K562 (cell line): ENCODE measurements at regions not wholly inside any gene's neighbourhood (a gene's known extent, or its start where the extent isn't known, plus 50 kb on each side); places are given as distances from the start of the nearest gene placed in this dataset.

Experiments used
- ATAC-seq: fragments of 200-7000 bp; cut with Tn5 transposase; 3 replicates; pipeline ENCODE4 v1.9.1; 2020; ENCODE audit warnings: moderate library complexity
- BruUV-seq: library from RNA; stranded (reverse); fragments of 400-500 nt; replicated peaks from 2 replicates; lab custom pipeline; 2021; lab: Mats Ljungman, UMichigan
- CTCF ChIA-PET: fragments of 300-600 bp; formaldehyde crosslinking; extraction: SDS; loops from one replicate; lab custom pipeline; 2021; ENCODE audit warnings: low intra/inter-chr PET ratio; lab: Yijun Ruan, JAX
- POLR2A ChIA-PET: fragments of 300-600, 350-650 bp; sonication (Branson Sonifier 250); formaldehyde crosslinking; extraction: SDS; loops from one replicate; lab custom pipeline; 2021; ENCODE audit warnings: antibody characterized with exemption, inconsistent platforms; lab: Yijun Ruan, JAX
- DNase-seq, 4 experiments: peaks; one replicate each; pipeline versions ENCODE4 v3.0.0 to v3.0.0-alpha.2; 2011 to 2018; ENCODE audit warnings: low spot score in 3 of 4, mixed read lengths in 3 of 4; ENCODE audit errors: extremely low read depth in 1 of 4
- FAIRE-seq: peaks from 2 replicates; lab custom pipeline; 2011; peaks lifted over from hg19 to GRCh38; lab: Jason Lieb, UNC
- H2AFZ ChIP-seq: 2 replicates; pipeline ENCODE4 v1.6.0; 2011; ENCODE audit warnings: low read depth, low read length, control low read depth, inconsistent platforms
- H3K27ac ChIP-seq: fragments of 200-600 bp; 3 replicates; pipeline ENCODE4 v1.8.0; 2011; ENCODE audit warnings: low read depth, mild to moderate bottlenecking, control low read depth, inconsistent platforms, low read length, moderate library complexity, mixed read lengths; ENCODE audit errors: extremely low read depth
- H3K27me3 ChIP-seq, 2 experiments: fragments of 300-600 bp in 1 of 2; 2 replicates in 1 of 2; 3 replicates in 1 of 2; pipeline versions ENCODE4 v1.6.0 to v1.8.0; 2011; ENCODE audit warnings: inconsistent platforms in 2 of 2, low read length in 2 of 2, mild to moderate bottlenecking in 1 of 2, mixed read lengths in 1 of 2, moderate library complexity in 1 of 2; ENCODE audit not compliant: control insufficient read depth in 2 of 2, insufficient read depth in 2 of 2
- H3K36me3 ChIP-seq: fragments of 300-600 bp; 3 replicates; pipeline ENCODE4 v1.8.0; 2011; ENCODE audit warnings: mild to moderate bottlenecking, low read length, inconsistent platforms; ENCODE audit not compliant: control insufficient read depth, insufficient read depth
- H3K4me1 ChIP-seq, 2 experiments: fragments of 200-600 bp in 1 of 2; replicated peaks in 1 of 2; 2 replicates in 1 of 2; 3 replicates in 1 of 2; pipeline versions ENCODE4 v1.5.1 to v1.8.0; 2011; ENCODE audit warnings: inconsistent platforms in 2 of 2, low read length in 2 of 2, mild to moderate bottlenecking in 1 of 2, mixed read lengths in 1 of 2, moderate library complexity in 1 of 2; ENCODE audit not compliant: control insufficient read depth in 2 of 2, insufficient read depth in 2 of 2
- H3K4me2 ChIP-seq: 2 replicates; pipeline ENCODE4 v1.6.1; 2011; ENCODE audit warnings: low read length, control low read depth, inconsistent platforms, mixed read lengths; ENCODE audit not compliant: insufficient read depth
- H3K4me3 ChIP-seq: fragments of 200-600 bp; sonication (generic), shearing (Covaris generic); 2 replicates; pipeline ENCODE4 v1.5.1; 2016; ENCODE audit warnings: control low read depth, inconsistent platforms
- H3K79me2 ChIP-seq: fragments of 200-600 bp; 3 replicates; pipeline ENCODE4 v1.8.0; 2011; ENCODE audit warnings: low read length, inconsistent platforms; ENCODE audit not compliant: control insufficient read depth, insufficient read depth
- H3K9ac ChIP-seq, 2 experiments: 2 replicates each; pipeline versions ENCODE4 v1.6.0 to v1.6.1; 2011; ENCODE audit warnings: low read depth in 2 of 2, low read length in 2 of 2, control low read depth in 1 of 2, inconsistent platforms in 1 of 2, mild to moderate bottlenecking in 1 of 2, mixed read lengths in 1 of 2; ENCODE audit not compliant: insufficient read depth in 1 of 2
- H3K9me1 ChIP-seq: one replicate; pipeline ENCODE4 v1.6.0; 2011; ENCODE audit warnings: inconsistent platforms, mild to moderate bottlenecking, low read length, moderate library complexity; ENCODE audit not compliant: control insufficient read depth, insufficient read depth
- H3K9me3 ChIP-seq: replicated peaks from 2 replicates; pipeline ENCODE4 v1.5.1; 2011; ENCODE audit warnings: low read depth, low read length, inconsistent platforms; ENCODE audit not compliant: control insufficient read depth, insufficient read depth
- H4K20me1 ChIP-seq: replicated peaks from 2 replicates; pipeline ENCODE4 v1.6.1; 2011; ENCODE audit warnings: low read length, inconsistent platforms, mixed read lengths; ENCODE audit not compliant: control insufficient read depth, insufficient read depth
- HEY1 ChIP-seq: fragments of 250-450 bp; sonication (Bioruptor Pico); IDR thresholded peaks from 2 replicates; pipeline ENCODE4 v1.5.0; 2020; ENCODE audit warnings: mild to moderate bottlenecking, moderate library complexity, borderline replicate concordance
- TSC22D4 ChIP-seq: fragments of 450-650 bp; IDR thresholded peaks from 2 replicates; pipeline ENCODE4 v1.6.1; 2016; ENCODE audit warnings: missing genetic modification characterization, missing biosample characterization, control low read depth
- USF1 ChIP-seq: sonication (generic); formaldehyde crosslinking; IDR thresholded peaks from 2 replicates; pipeline ENCODE4 v1.9.0; 2022; ENCODE audit warnings: mild to moderate bottlenecking, missing genetic modification reagents
- ZNF445 ChIP-seq: fragments of 250-450 bp; sonication (Bioruptor Pico); IDR thresholded peaks from 2 replicates; pipeline ENCODE4 v1.4.0; 2020; ENCODE audit warnings: low read depth, mild to moderate bottlenecking, moderate library complexity
- WGBS: fragments of 100-300 bp; shearing (Covaris generic); methylation state at CpG from one replicate; pipeline ENCODE4 v1.1.6; 2016; ENCODE audit warnings: low coverage, mixed read lengths; ENCODE audit not compliant: insufficient coverage; ENCODE audit errors: missing lambda C conversion rate; 5-methylcytosine and 5-hydroxymethylcytosine counted together
- in situ Hi-C: fragments of 300-500 bp; cut with MboI; formaldehyde crosslinking; loops from 4 replicates; pipeline ENCODE4 v1.15.0; 2018; ENCODE audit warnings: inconsistent platforms, mixed read lengths
- intact Hi-C: fragments of 100-400 bp; cut with micrococcal nuclease; formaldehyde crosslinking; loops from 2 replicates; pipeline ENCODE4 v1.14.2; 2022
- TF ChIP-seq, protein P1 (sequence below): fragments of 450-650 bp; IDR thresholded peaks from 2 replicates; pipeline ENCODE4 v1.6.1; 2016; ENCODE audit warnings: mild to moderate bottlenecking

DNA sequence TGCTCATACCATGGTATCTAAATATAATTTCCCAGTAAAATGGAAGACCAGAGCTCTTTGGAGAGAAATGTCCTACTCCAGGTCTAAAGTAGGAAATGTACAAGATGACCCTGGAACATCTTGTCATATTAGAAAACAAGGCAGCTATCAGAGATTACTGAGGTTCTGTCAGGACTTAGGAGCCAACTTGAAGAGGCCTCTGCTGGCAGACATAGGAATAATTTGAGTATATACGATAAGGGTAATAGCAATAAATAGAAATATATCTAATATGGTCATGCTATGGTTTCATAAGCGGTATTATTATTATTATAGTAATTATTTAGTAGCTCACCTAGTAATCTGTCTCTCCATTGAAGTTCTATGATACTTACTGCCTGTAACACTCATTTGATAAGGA is 224.2 kb downstream of the SOX2 start:
- 0% methylated on average over 2 of the region's 2 CpGs for WGBS
- BruUV-seq = no TSS peak
- Histone ChIP-seq H3K4me3 (no peak overlapping the region), H3K27ac (no peak overlapping the region), H3K9me1 (no peaks in the 10 kb centered on the region), H4K20me1 (no peaks in the 10 kb centered on the region; the same call in 1 of the 2 replicates), H3K4me1 (no peaks in the 10 kb centered on the region)
- ChIA-PET POLR2A (no interaction called here), CTCF (no interaction called here)
- intact Hi-C loops = no loop called here
- TF ChIP-seq ZNF445 (CRISPR knock-in tag) (no peak), TSC22D4 (tag) (no peak), USF1 (CRISPR knock-in tag) (no peak), HEY1 (CRISPR knock-in tag) (no peak)
- TF ChIP-seq, protein P1, sequence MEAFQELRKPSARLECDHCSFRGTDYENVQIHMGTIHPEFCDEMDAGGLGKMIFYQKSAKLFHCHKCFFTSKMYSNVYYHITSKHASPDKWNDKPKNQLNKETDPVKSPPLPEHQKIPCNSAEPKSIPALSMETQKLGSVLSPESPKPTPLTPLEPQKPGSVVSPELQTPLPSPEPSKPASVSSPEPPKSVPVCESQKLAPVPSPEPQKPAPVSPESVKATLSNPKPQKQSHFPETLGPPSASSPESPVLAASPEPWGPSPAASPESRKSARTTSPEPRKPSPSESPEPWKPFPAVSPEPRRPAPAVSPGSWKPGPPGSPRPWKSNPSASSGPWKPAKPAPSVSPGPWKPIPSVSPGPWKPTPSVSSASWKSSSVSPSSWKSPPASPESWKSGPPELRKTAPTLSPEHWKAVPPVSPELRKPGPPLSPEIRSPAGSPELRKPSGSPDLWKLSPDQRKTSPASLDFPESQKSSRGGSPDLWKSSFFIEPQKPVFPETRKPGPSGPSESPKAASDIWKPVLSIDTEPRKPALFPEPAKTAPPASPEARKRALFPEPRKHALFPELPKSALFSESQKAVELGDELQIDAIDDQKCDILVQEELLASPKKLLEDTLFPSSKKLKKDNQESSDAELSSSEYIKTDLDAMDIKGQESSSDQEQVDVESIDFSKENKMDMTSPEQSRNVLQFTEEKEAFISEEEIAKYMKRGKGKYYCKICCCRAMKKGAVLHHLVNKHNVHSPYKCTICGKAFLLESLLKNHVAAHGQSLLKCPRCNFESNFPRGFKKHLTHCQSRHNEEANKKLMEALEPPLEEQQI = no peak
- TF ChIP-seq, all 486 proteins: peak for 0
- no peaks in the 10 kb centered on the region for H3K9me3 ChIP-seq
- FAIRE-seq (no peak), ATAC-seq (no peak), DNase-seq (no peak)
- H3K36me3 ChIP-seq = no peaks in the 10 kb centered on the region
- in situ Hi-C loops = no loop called here
- H3K79me2 ChIP-seq = no peaks in the 10 kb centered on the region
- H2AFZ ChIP-seq = no peak overlapping the region
- no peak overlapping the region for H3K9ac ChIP-seq
- H3K4me2 ChIP-seq = no peak overlapping the region
- no peaks in the 10 kb centered on the region for H3K27me3 ChIP-seq
